ENCODE measurements at regions not wholly inside any gene's neighbourhood (a gene's known extent, or its start where the extent isn't known, plus 50 kb on each side); places are given as distances from the start of the nearest gene placed in this dataset.
A peak's percentile ranks its signal among the peaks of the same experiment; 100 is the strongest.

GRCh38 chr15:47944637-47945288, 176.0 kb upstream of the SLC24A5 start:
- ATAC-seq (no peak), DNase-seq (no peak)
- Histone ChIP-seq H3K27ac (no peak overlapping the region), H3K4me1 (peaks cover 0 to 9% (median 3%) of the 10 kb centered on the region in 9 donors), H3K9me3 (no peaks in the 10 kb centered on the region), H3K36me3 (no peaks in the 10 kb centered on the region), H3K4me3 (no peak overlapping the region), H3K27me3 (no peaks in the 10 kb centered on the region)
- 80 to 85% methylated on average over 5 of the region's 5 CpGs for WGBS, 2 donors
- intact Hi-C loops (cut with DNase I), result no loop called here
- TF ChIP-seq, protein P1, sequence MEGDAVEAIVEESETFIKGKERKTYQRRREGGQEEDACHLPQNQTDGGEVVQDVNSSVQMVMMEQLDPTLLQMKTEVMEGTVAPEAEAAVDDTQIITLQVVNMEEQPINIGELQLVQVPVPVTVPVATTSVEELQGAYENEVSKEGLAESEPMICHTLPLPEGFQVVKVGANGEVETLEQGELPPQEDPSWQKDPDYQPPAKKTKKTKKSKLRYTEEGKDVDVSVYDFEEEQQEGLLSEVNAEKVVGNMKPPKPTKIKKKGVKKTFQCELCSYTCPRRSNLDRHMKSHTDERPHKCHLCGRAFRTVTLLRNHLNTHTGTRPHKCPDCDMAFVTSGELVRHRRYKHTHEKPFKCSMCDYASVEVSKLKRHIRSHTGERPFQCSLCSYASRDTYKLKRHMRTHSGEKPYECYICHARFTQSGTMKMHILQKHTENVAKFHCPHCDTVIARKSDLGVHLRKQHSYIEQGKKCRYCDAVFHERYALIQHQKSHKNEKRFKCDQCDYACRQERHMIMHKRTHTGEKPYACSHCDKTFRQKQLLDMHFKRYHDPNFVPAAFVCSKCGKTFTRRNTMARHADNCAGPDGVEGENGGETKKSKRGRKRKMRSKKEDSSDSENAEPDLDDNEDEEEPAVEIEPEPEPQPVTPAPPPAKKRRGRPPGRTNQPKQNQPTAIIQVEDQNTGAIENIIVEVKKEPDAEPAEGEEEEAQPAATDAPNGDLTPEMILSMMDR (IDR thresholded peaks at IDR 0.05), result peak in 1 of 9 donors; percentile 17

- TF ChIP-seq, protein P1 (IDR thresholded peaks at IDR 0.05), result no peak
- DNase-seq (no peak), ATAC-seq (peak in 7 of 8 donors; percentile 25 to 79 (median 64))
- H3K9me3 ChIP-seq, result no peaks in the 10 kb centered on the region
- no peak overlapping the region for H3K4me3 ChIP-seq
- intact Hi-C loops (cut with DNase I), result no loop called here
- peaks cover 0 to 9% (median 3%) of the 10 kb centered on the region in 9 donors for H3K4me1 ChIP-seq
- H3K27me3 ChIP-seq, result no peaks in the 10 kb centered on the region
- no peaks in the 10 kb centered on the region for H3K36me3 ChIP-seq
- 37 to 50% methylated on average over 6 of the region's 6 CpGs for WGBS, 2 donors
- H3K27ac ChIP-seq, result no peak overlapping the region
Observed at GRCh38 chr15:47945872-47946650, 174.7 kb upstream of the SLC24A5 start.

GRCh38 chr15:47949815-47950214, 171.0 kb upstream of the SLC24A5 start:
- DNase-seq (no peak), ATAC-seq (no peak)
- no peaks in the 10 kb centered on the region for H3K27me3 ChIP-seq
- H3K27ac ChIP-seq, result no peak overlapping the region
- H3K9me3 ChIP-seq, result peaks cover 0 to 7% (median 0%) of the 10 kb centered on the region in 11 donors
- no peak overlapping the region for H3K4me3 ChIP-seq
- no peaks in the 10 kb centered on the region for H3K36me3 ChIP-seq
- H3K4me1 ChIP-seq, result peaks cover 0 to 9% (median 3%) of the 10 kb centered on the region in 9 donors
- intact Hi-C loops (cut with DNase I), result no loop called here
- TF ChIP-seq, protein P1 (IDR thresholded peaks at IDR 0.05), result no peak
- 85 to 88% methylated on average over 4 of the region's 4 CpGs for WGBS, 2 donors

DNA sequence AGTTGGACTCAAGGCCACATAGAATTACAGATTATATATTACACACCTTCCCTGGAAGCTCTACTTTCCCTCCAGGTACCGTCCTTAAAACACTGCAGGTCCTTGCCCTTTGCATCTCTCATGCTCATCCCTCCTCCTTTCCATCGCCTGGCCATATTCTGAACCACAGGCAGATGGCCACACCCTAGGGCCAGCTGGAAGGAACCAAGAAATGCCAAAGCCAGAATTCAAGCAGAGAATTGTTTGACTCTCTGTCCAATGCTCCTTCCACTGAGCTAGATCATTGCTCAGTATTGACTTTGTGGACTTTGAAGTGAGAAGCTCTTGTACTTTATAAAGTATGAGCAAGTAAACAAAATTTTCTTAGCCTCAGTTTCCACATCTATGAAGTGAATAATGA, 170.3 kb upstream of the SLC24A5 start:
- peaks cover 0 to 7% (median 0%) of the 10 kb centered on the region in 11 donors for H3K9me3 ChIP-seq
- WGBS, 2 donors, result 94 to 96% methylated on average over 2 of the region's 2 CpGs
- intact Hi-C loops (cut with DNase I), result no loop called here

More for the DNA sequence above, 170.3 kb upstream of the SLC24A5 start:
- no peaks in the 10 kb centered on the region for H3K36me3 ChIP-seq
- H3K27me3 ChIP-seq, result no peaks in the 10 kb centered on the region
- DNase-seq (no peak), ATAC-seq (no peak)
- H3K4me3 ChIP-seq, result no peak overlapping the region
- TF ChIP-seq, protein P1 (IDR thresholded peaks at IDR 0.05), result no peak
- no peak overlapping the region for H3K27ac ChIP-seq
- peaks cover 0 to 8% (median 3%) of the 10 kb centered on the region in 9 donors for H3K4me1 ChIP-seq

Data from heart right ventricle (tissue), 16 donors.